Amniotic stem cell (primary cell): ENCODE measurements at regions not wholly inside any gene's neighbourhood (a gene's known extent, or its start where the extent isn't known, plus 50 kb on each side); places are given as distances from the start of the nearest gene placed in this dataset.
"Not testable (repeated sequence)": the region's sequence is repeated elsewhere in the genome, so short reads cannot be mapped to it uniquely, and the experiment has no call there.

Experiments
- DNase-seq: peaks from one replicate; lab custom pipeline; 2025; lab: John Stamatoyannopoulos, UW

DNA sequence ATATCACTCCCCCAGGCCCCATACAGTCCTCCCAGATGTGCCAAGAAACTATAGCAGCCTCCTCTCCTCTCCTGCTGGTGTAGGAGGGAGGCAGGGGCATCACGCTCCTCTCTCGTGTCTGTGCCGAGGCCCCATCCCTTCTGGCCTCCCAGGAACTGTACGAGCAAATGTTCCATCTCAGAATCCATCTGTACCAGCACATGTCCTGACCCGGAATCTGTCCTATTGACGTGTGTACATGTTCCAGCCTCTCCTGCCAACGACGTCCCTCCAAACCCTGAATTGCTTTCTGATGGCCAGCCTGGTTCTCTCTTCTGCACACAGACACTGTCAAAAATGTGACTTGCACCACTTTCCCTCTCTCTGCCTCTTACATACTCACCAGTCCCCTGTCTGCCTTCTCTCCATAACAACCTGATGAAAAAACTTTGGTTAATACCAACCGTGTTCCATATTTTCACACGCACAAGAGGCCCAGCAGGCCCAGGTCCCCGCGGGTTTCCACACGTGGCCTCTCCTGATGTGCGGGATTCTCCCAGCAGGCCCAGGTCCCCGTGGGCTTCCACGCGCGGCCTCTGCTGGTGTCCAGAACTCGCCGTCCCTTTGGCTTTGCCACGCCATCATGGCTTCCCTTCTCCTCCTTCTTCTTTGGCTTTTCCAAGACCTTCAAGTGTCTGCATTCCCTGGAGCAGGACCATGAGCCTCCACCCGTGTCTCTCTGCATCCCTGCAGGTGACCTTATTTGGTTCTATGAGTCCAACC lies 125.2 kb upstream of the THBS2 start:
- no peak for DNase-seq

DNA sequence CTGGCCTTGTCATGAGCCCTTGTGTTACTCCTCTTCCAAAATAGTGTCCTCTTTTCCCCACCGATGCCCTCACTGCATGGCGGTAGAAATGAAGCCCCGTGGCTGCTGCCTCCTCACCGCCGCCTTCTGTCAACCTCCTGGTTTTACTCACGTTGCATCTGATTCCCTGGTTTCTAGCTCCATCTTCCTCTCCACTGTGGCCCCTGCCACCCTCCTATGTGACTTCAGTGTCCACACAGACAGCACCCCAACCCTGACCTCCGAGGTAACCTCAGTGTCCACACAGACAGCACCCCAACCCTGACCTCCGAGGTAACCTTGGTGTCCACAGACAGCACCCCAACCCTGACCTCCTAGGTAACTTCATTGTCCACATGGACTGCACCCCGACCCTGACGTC lies 122.8 kb upstream of the THBS2 start:
- DNase-seq: no peak

DNA sequence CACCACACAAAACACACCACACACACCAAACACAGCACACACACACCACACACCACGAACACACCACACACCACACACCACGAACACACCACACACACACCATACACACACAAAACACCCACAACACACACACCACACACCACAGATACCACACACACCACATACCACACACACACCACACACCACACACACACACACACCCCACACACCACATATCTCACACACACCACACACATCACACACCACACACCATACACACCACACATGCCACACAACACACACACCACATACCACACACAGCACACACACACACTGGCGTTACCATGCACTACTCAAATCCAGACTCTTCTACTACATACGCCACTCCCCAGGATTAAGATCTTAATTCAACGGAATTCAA lies 118.9 kb upstream of the THBS2 start:
- DNase-seq: no peak

DNA sequence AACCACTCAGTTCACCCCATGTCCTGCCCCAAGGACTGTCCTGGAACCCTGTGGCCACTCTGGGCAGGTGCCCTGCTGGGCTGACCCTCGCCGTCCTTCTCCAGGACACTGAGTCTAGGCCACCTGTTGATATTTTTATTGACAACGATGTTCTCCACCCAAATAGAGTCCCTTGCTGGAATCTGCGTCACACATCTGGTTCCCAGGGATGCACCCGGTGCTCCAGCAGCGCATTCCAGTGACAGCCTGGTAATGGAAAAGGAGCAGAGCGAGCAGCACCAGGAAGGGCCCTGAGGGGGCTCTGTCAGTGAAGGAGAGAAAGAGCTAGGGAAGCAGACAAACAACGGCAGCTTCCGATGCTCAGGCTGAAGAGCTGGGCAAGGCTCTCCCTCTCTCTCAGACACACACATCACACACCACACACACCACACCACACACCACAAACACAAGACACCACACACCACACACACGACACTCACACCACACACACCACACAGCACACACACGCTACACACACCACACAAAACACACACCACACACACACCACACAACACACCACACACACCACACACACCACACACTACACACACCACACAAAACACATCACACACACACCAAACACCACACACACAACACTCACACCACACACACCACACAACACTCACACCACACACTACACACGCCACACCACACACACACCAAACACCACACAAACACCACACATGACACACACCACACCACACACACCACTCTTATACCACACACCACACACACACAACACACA lies 117.9 kb upstream of the THBS2 start:
- DNase-seq: no peak

DNA sequence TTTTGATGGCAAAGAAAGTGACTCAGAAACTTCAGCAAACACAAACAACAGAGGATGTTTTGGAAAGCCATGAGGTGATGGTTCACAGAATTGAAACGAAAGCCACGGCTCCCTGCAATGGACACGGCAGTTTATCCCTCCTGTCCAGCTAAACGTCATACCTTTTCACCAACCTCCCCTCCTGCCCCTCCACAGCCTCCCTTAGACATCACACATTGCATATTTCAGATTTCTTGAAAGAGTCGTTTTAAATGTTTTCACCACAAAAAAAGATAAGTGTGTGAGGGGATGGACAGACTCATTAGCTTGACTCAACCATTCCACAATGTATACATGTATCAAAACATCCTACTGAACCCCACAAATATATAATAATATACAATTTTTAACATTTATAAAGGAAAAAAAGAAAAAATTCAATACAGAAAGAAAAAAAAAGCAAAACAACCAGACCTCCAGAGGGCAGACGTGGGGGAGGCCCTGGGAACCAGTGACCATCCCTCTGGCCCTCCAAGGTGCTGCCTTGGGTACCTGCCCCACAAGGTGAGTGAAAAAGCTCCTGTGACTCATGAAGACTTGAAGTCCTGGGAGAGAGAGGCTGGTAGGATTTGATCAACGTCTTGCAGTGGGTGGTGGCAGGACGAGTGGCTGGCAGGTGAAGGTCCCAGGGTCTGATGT lies 117.2 kb upstream of the THBS2 start:
- DNase-seq: no peak

DNA sequence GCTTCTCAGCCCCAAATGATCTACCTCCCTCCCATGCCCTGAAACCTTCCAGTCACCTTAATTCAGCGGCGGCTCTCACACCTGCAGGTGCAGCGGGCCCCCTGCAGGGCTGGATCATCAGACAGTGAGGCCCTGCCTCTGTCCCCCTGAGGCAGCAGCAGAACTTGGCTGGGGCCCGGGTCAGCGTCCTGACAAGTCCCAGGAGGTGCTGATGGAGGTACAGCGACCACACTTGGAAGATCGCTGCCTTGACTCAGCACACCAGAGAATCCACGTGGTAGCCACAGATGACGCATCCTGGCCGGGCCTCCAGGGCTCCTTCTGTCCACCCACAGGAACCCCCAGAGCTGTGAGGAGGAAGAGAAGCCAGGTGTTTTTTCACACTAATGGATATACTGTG lies 116.4 kb upstream of the THBS2 start:
- no peak for DNase-seq

DNA sequence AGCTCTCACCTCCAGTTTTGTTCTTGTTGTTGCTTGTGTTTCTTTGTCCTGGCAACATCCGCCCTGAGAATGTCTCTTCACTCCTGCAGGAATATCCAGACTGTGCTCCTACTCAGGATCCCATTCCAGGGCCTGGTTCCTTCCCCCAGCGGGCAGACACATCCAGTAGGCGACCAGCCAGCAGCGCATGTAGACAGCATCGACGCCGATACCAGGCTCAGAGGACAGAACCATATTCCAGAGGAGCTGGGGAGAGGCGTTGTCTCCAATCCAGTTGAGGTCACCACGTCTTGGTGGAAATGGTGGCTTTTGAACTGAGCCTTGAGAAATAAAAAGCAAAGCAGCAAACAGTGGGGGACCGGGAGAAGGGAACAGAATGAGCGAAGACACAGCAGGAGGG lies 114.6 kb upstream of the THBS2 start:
- DNase-seq: no peak

DNA sequence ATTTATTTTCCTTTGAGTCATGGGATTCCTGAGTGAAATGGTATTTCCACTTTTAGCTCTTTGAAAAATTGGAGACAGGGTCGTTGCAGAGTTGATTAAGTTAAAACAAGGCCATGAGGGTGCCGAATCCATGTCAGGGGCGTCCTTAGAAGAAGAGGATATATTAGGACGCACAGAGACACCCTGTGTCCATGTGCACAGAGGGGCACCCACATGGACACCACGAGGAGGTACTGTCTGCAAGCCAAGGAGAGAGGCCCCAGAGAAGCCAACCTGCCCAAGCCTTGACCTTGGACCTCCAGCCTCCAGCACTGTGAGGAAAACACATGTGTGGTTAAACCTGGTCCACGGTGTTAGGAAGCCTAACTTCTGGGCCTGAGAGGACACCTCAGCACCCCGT lies 113.9 kb upstream of the THBS2 start:
- DNase-seq: no peak

DNA sequence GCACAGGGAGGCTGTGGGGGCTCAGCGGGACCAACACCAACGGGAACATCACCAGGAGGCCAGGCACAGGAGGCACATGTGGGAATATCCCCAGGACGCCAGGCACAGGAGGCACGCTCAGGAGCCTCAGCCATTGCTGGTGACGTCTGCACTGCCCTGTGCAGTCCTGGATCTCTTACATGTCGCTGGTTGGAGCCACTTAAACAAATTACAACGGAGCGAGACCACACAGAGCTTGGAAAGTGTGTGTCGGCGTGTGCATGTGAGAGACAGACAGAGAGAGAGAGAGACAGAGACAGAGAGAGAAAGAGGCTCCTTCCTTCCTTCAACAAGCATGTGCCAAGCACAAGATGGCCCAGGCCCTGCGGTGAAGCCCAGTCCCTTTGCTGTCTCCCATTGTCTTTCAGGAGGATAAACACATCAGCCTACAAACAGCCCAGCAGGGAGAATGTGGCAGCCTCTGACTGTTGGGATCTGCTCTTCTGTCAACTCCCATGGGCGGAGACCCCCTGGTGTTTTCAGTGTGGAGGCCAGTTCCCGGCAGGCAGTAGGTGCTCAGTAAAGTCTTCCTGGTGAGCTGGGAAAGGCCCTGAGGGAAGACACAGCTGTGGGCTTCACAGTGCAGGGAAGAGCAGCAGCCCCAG lies 112.7 kb upstream of the THBS2 start:
- DNase-seq: no peak

DNA sequence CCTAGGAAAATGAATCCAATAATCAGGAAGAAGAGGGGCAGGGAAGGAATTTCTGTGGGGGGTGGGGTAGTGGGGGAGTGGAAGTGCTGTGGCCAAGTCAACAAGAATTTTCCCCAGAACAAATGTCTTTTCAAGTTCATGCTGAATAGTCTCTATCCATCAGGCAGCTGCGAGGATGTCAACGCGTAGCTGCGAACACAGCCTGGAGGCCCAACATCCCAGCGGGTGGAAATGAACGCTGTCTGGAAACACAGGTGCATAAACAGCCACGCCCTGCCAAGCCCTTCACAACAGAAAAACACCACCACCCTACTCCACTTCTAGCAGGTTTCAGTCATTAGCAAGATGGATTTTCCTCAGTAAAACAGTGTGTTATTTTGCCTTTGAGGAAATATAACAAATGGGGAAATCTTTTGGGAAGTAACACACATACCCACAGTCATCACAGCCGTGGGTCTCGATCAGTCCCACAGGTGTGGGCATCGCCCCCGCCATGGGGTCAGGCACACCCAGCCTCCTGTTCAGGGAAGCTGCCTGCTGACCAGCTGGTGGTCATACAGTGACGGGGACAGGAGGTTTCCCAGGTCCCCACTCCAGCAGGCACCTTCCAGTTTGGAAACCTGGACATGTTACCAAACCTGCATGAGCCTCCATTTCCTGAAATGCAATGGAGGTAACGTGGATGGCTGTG lies 112.1 kb upstream of the THBS2 start:
- DNase-seq: no peak

DNA sequence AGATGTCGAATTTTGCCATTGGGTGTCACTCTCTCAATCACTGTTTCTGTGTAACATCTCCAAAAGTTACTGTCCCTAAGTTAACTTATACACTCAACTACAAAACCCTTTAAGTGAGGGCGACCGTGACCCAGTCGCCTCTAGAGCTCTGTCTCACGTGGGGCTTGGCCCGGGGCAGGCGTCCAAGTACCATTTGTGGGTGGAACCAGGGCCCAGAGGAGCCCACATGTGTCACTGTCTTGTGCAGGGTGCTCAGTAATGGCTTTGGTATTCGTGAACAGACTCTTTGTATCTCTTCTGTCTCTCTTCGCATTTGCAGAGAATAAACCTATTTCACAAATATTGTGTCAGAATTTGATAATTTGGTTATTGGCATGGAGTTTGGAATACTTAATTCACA lies 109.9 kb upstream of the THBS2 start:
- DNase-seq: no peak

DNA sequence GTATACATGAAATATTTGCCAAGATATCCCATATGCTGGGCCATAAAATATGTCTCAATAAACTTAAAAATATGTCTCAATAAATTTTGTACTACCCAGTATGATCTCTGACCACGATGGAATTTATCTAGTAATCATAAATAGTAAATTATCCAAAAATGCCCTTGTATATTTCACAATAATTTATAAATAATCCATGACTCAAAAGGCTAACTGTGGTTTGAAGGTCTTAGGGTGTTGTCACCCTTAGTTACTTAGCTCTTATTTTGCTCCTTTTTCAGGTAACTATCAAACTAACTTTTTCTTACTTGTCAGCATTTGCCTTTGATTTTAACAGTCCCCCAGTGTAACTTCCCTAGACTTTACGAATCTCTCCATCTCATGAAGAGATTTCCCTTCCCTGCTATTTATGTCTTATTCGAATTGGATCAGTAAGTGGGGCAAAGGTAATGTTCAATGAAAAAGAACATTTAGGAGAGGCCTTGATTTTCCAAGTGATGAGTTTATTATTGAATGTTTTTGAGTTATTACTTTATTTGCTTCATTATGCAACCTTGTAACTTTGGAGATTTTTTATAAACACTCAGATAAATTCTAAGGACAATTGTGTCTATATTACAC lies 109.0 kb upstream of the THBS2 start:
- no peak for DNase-seq

DNA sequence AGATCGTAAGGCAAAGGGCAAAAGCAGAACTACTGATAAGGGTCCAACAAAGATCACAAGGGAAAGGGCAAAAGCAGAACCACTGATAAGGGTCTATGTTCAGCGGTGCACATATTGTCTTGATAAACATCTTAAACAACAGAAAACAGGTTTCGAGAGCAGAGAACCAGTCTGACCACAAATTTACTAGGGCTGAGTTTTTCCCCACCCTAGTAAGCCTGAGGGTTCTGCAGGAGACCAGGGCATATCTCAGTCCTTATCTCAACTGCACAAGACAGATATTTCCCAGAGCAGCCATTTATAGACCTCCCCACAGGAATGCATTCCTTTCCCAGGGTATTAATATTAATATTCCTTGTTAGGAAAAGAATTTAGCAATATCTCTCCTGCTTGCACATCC lies 101.4 kb upstream of the THBS2 start:
- DNase-seq: not testable (repeated sequence)

DNA sequence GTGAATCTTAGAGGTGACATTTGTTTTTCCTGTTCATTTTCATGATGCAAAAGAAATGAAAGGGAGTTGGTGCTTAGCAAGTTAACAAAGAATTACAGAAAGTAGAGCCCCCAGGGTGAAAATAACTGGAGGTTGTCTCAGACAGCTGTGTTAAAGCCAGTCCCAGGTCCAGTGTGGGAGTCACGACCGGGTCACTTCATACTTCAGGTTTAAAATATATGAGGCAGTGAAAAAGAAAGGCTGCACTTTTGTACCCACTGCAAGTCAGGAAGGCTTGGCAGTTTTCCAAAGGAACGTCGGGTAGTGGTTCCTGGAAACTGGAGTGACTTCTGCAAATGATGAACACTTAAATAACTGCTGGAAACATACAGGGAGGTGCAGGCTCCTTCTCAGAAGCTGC lies 91.5 kb upstream of the THBS2 start:
- no peak for DNase-seq

DNA sequence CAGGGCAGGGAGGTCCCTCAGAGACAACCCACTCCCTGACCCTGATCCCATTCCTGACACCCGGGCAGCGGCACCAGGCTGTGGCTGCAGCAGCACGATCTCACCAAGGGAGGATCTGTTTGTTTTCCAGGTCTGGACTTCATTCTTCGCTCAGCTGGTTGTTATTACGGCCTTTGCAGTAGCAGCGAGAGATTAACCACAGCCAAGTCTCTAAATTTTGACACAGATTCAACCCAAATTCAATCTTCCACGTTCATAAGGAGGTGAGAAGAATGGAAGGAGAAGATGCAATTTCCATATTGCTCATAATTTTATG lies 91.1 kb upstream of the THBS2 start:
- DNase-seq: no peak

DNA sequence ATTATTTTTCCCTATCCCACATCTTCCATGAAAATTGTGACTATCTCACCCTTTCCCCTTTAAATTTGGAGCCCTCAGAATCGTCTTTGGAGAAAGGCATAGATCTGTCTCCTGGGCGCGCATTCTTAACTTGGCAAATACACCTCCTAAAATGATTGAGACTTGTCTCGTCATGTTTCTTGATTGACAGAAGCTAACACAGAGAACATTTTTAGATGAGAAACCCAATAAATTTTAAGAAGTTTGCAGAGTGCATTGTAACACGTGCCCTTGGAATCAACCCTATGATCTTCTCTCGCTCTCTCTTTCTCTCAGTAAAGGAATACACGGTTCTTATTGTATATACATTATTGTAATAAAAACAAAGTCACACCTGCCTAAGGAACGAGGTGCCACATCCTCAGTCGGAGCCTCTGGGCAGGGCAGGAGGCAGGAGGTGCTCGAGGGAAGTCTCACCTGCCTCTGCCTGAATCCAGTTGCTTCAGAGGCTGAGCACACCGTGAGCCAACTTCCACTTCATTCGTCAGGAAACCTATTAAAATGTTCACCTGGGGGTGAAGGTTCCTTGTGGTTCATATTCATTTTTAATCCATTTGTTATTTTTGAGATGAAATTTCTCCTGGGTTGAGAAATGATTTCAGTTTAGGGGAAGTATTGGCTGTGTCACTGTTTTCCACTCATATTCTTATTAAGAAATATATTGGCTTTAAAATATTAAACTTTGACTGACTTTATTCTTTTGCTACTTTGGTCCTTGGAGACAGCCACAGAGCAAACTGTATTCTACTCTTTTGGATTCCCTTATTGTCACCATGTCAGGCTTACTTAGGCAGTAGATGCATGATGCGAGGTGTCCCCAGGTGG lies 90.5 kb upstream of the THBS2 start:
- DNase-seq: no peak

DNA sequence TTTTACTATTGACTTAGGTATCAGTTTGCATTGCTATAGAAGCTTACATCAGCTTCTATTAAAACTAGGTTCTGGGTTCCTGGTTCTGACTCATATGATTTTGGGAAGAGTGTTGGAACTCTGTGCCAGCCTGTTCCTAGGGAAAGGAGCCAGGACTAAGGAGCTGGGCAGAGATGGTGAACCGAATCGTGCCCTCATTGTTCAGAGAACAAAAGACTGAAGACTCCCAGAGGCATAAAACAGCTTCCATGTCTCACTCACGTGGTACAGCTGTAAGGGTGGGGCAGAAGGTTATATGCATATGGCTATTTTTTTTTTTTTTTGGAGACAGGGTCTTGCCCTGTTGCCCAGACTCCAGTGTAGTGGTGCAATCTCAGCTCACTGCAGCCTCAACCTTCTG lies 89.1 kb upstream of the THBS2 start:
- DNase-seq: no peak

DNA sequence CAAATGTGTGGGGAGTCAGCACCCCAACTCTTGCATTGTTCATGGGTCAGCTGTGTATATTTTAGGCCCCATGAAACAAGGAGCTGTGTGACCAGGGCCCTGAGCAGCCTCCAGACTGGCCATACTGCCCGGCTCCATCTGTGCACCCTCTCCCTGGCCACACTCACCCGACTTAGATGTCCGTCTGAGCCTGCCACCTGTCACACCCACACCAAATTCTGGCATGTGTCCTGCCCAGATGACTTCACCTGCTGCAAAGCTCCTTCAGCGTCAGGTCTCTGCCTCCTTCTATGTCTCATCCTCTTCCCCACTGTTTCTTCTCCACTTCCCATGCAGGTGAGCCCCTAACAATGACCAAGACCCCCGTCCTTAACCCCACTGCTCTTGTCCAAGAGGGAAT lies 88.1 kb upstream of the THBS2 start:
- DNase-seq: no peak

DNA sequence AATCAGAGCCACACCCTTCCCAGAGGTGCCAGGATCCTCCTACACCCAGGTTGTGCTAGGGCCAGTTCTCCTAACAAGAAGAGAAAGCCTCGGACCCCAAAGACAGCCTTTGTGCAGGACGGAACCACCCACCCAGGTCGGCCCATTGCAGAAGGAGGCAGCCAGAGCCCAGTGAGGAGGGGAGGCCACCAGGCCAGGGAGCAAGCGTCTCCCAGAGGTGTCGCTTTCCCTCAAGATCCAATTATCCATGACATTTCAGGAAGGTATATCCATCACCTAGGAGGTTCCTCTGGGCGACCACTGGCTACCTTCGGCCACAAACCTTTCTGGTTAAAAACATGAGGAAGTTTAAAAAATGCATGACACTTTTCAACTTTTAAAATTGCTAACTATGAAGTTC lies 87.4 kb upstream of the THBS2 start:
- DNase-seq: no peak

DNA sequence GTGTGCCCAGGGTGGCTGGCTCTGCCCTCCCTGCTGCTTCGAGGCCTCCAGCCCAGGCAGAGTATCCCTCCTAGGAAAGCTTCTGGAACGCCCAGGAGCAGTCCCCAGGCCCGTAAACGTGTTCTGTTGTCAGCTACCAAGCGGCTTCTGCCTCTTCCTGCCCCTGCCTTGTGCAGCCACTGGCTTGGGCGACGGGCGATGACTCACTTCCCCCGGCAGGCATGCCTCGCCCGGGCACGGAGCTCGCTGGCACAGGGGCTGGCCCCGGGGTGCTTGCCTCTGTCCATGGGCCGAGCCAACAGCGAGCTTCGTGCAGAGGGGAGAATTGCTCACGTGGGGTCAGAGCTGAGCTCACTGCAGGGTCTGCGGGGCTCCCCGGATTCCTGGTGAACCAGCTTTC lies 86.7 kb upstream of the THBS2 start:
- DNase-seq: no peak
